Astrocyte (in vitro differentiated cells and primary cell): ENCODE measurements at regions not wholly inside any gene's neighbourhood (a gene's known extent, or its start where the extent isn't known, plus 50 kb on each side); places are given as distances from the start of the nearest gene placed in this dataset.

Experiments used
- EZH2 ChIP-seq: IDR thresholded peaks from 2 replicates; pipeline ENCODE4 v1.6.1; 2012; ENCODE audit warnings: mild to moderate bottlenecking, low read length, inconsistent platforms; ENCODE audit not compliant: insufficient read depth
- TF ChIP-seq, protein P1 (sequence below): IDR thresholded peaks from 2 replicates; pipeline ENCODE4 v1.5.1; 2011; ENCODE audit warnings: low read depth, mild to moderate bottlenecking, inconsistent platforms, low read length, moderate library complexity; ENCODE audit not compliant: insufficient read depth

- TF ChIP-seq EZH2, result no peak
- TF ChIP-seq, protein P1, sequence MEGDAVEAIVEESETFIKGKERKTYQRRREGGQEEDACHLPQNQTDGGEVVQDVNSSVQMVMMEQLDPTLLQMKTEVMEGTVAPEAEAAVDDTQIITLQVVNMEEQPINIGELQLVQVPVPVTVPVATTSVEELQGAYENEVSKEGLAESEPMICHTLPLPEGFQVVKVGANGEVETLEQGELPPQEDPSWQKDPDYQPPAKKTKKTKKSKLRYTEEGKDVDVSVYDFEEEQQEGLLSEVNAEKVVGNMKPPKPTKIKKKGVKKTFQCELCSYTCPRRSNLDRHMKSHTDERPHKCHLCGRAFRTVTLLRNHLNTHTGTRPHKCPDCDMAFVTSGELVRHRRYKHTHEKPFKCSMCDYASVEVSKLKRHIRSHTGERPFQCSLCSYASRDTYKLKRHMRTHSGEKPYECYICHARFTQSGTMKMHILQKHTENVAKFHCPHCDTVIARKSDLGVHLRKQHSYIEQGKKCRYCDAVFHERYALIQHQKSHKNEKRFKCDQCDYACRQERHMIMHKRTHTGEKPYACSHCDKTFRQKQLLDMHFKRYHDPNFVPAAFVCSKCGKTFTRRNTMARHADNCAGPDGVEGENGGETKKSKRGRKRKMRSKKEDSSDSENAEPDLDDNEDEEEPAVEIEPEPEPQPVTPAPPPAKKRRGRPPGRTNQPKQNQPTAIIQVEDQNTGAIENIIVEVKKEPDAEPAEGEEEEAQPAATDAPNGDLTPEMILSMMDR, result no peak
Measured at GRCh38 chr3:74036568-74036967, 411.8 kb upstream of the PDZRN3 start.
